Vagina (tissue), 2 donors: ENCODE measurements at regions not wholly inside any gene's neighbourhood (a gene's known extent, or its start where the extent isn't known, plus 50 kb on each side); places are given as distances from the start of the nearest gene placed in this dataset.

Source experiments
- DNase-seq, 2 donors: peaks; one replicate each; pipeline ENCODE4 v3.0.0-alpha.2; 2017; ENCODE audit errors: extremely low spot score in 2 of 2
- H3K27ac ChIP-seq: fragments of 200-600 bp; sonication (generic); one replicate; pipeline ENCODE4 v1.5.1; 2019
- H3K27me3 ChIP-seq: fragments of 200-600 bp; sonication (generic); one replicate; pipeline ENCODE4 v1.5.1; 2019
- H3K36me3 ChIP-seq, 2 donors: fragments of 200-600 bp; sonication (generic); one replicate each; pipeline ENCODE4 v1.5.1; 2017 to 2019
- H3K4me1 ChIP-seq: fragments of 200-600 bp; sonication (generic); one replicate; pipeline ENCODE4 v1.5.1; 2019
- H3K4me3 ChIP-seq, 2 donors: fragments of 200-600 bp; sonication (generic); 1 replicate in 1 of 2; 2 replicates in 1 of 2; pipeline ENCODE4 v1.5.1; 2016 to 2019
- H3K9me3 ChIP-seq: fragments of 200-600 bp; sonication (generic); one replicate; pipeline ENCODE4 v1.5.1; 2019
- CTCF ChIP-seq, 3 experiments: fragments of 450-650 bp in 2 of 3; fragments of 200-600 bp in 1 of 3; sonication (generic) in 1 of 3; IDR thresholded peaks; one replicate each; pipeline ENCODE4 v1.5.1; 2017 to 2019; ENCODE audit warnings: antibody characterized with exemption in 3 of 3, mild to moderate bottlenecking in 2 of 3, moderate library complexity in 2 of 3
- POLR2A ChIP-seq, 2 donors: fragments of 450-650 bp; IDR thresholded peaks; one replicate each; pipeline ENCODE4 v1.6.1; 2017; ENCODE audit warnings: antibody characterized with exemption in 2 of 2, mild to moderate bottlenecking in 2 of 2, moderate library complexity in 2 of 2
- POLR2AphosphoS5 ChIP-seq, 2 donors: sonication (generic); formaldehyde crosslinking; IDR thresholded peaks; one replicate each; pipeline ENCODE4 v1.9.0; 2017; ENCODE audit warnings: antibody characterized with exemption in 2 of 2, mild to moderate bottlenecking in 2 of 2, low read depth in 1 of 2; ENCODE audit not compliant: insufficient read depth in 1 of 2
- intact Hi-C: fragments of 100-400 bp; cut with DNase I; formaldehyde crosslinking; loops from one replicate; pipeline ENCODE4 v1.15.1; 2023

- no peak overlapping the region for H3K4me3 ChIP-seq
- no peaks in the 10 kb centered on the region for H3K36me3 ChIP-seq
- H3K9me3 ChIP-seq, result no peaks in the 10 kb centered on the region
- DNase-seq, result no peak
- peaks cover 16% of the 10 kb centered on the region for H3K4me1 ChIP-seq
- TF ChIP-seq POLR2A (IDR thresholded peaks at IDR 0.05), result no peak
- TF ChIP-seq CTCF (IDR thresholded peaks at IDR 0.05), result no peak
- TF ChIP-seq POLR2AphosphoS5 (IDR thresholded peaks at IDR 0.05; ENCODE audit: insufficient read depth in 1 of 2, low read depth in 1 of 2), result no peak
- H3K27ac ChIP-seq, result peak overlapping the region; percentile 79
- H3K27me3 ChIP-seq, result no peaks in the 10 kb centered on the region
- intact Hi-C loops, result no loop called here
Measured at GRCh38 chr2:100199421-100199820, 57.0 kb upstream of the AFF3 start.

DNA sequence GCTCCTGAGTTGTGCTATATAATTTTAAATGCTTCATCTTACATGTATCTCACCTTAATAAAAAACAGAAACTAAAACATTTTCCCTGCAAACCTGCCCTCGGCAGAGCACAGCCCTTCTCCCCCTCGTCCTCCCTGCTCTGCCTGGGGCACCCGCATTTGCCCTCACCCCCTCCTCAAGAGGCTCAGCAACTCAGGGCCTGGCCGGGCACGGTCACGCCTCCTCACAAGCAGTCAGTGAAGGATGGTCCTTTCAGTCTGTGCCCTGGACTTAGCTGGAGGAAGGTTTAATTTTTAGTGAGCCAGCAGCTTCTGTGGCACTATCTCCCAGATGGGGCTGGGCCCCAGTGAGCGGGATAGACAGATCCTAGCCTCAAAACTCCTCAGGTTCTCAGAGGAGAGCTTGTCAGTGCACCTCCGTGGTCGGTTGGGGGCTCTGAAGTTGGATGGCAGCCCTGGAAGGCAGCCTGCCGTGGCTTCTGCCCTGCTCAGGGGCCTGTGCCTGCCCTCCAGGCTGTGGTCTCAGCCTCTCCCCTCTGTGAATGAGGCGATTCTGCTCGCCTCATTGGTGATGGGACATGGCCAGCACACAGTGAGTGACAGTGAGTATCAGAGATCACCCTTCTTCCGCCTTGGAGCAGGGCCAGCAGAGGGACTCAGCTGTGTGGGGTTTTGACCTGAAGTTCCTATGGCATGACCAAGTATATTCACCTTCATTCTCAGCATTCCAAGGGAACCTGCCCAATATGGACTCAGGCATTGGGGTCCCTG, 56.3 kb upstream of the AFF3 start:
- TF ChIP-seq CTCF (IDR thresholded peaks at IDR 0.05) (no peak), POLR2A (IDR thresholded peaks at IDR 0.05) (no peak), POLR2AphosphoS5 (IDR thresholded peaks at IDR 0.05; ENCODE audit: insufficient read depth in 1 of 2, low read depth in 1 of 2) (no peak)
- H3K36me3 ChIP-seq, result no peaks in the 10 kb centered on the region
- no peak for DNase-seq
- H3K9me3 ChIP-seq, result no peaks in the 10 kb centered on the region
- no peaks in the 10 kb centered on the region for H3K27me3 ChIP-seq
- peaks cover 16% of the 10 kb centered on the region for H3K4me1 ChIP-seq
- no peak overlapping the region for H3K4me3 ChIP-seq
- H3K27ac ChIP-seq, result peak overlapping the region; percentile 79
- intact Hi-C loops, result no loop called here

DNA sequence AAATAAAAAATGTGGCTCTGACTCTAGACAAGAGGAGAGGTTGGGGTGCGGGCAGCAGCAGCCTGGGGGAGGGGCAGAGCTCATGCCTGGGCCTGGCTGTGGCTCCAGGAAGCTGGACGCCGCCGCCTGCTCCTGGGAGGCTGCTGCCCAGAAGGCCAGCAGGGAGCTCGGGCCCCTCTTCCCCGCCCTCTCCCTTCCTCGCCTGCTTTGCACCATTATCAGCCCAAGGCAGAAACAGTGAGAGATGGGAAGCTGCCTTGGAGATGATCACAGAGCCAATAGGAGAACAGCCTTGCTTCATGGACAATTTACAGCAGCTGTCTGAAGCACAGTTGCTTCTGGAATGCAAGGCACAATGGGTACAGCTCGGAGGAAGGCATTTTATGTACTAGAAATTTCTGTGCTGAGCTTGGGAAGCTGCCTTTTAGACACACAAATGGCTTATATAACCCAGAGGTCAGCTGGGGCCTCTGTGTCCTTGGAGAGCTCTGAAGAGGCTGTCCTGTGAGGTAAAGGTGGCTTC, 55.3 kb upstream of the AFF3 start:
- intact Hi-C loops, result no loop called here
- no peaks in the 10 kb centered on the region for H3K9me3 ChIP-seq
- H3K36me3 ChIP-seq, result no peaks in the 10 kb centered on the region
- no peak for TF ChIP-seq POLR2A (IDR thresholded peaks at IDR 0.05)
- no peak for TF ChIP-seq CTCF (IDR thresholded peaks at IDR 0.05)
- peak; percentile 42 to 47 for TF ChIP-seq POLR2AphosphoS5 (IDR thresholded peaks at IDR 0.05; ENCODE audit: insufficient read depth in 1 of 2, low read depth in 1 of 2)
- no peaks in the 10 kb centered on the region for H3K27me3 ChIP-seq
- H3K4me1 ChIP-seq, result peaks cover 16% of the 10 kb centered on the region
- peak overlapping the region; percentile 79 for H3K27ac ChIP-seq
- DNase-seq, result no peak
- no peak overlapping the region for H3K4me3 ChIP-seq

DNA sequence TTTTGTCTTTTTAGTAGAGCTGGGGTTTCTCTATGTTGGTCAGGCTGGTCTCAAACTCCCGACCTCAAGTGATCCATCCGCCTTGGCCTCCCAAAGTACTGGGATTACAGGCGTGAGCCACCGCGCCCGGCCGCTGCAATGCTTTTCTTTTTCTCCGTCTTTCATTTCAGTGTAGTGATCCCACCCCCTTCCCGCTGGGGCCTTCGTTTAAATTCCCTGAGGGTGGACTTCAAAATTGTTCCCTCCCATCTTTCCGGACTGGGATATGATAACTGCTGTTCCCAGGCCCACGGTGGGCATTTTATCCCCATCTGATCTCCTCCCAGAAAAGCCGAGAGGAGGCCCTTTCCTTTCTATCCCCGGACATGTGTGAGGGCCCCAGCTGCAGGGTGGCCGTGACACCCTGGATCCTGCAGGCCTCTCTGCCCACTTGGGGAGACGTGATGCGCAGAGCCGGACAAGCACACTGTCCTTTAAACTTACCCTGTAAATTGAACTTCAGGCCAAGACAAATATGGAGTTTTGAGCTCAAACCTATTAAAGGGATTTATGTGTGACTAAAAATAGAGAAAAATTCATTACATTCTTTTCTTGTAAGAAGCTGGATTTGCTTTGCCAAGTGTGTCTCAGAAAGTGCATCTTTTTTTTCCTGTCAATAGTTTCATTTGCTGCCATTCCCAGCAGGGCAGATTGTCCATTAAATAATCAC, 54.5 kb upstream of the AFF3 start:
- Histone ChIP-seq H3K4me3 (no peak overlapping the region), H3K27me3 (no peaks in the 10 kb centered on the region), H3K36me3 (no peaks in the 10 kb centered on the region), H3K9me3 (no peaks in the 10 kb centered on the region), H3K4me1 (peaks cover 16% of the 10 kb centered on the region), H3K27ac (peak overlapping the region; percentile 79)
- no peak for DNase-seq
- intact Hi-C loops, result no loop called here
- TF ChIP-seq CTCF (IDR thresholded peaks at IDR 0.05) (no peak), POLR2A (IDR thresholded peaks at IDR 0.05) (no peak), POLR2AphosphoS5 (IDR thresholded peaks at IDR 0.05; ENCODE audit: insufficient read depth in 1 of 2, low read depth in 1 of 2) (no peak)

GRCh38 chr2:100195942-100196341, 53.6 kb upstream of the AFF3 start:
- TF ChIP-seq POLR2A (IDR thresholded peaks at IDR 0.05), result no peak
- no peak for TF ChIP-seq POLR2AphosphoS5 (IDR thresholded peaks at IDR 0.05; ENCODE audit: insufficient read depth in 1 of 2, low read depth in 1 of 2)
- no peak for TF ChIP-seq CTCF (IDR thresholded peaks at IDR 0.05)
- Histone ChIP-seq H3K27me3 (no peaks in the 10 kb centered on the region), H3K36me3 (no peaks in the 10 kb centered on the region), H3K4me1 (peaks cover 16% of the 10 kb centered on the region), H3K4me3 (no peak overlapping the region), H3K9me3 (no peaks in the 10 kb centered on the region), H3K27ac (peak overlapping the region; percentile 79)
- DNase-seq, result no peak
- intact Hi-C loops, result no loop called here
